Skin of body (tissue), 1 donor: ENCODE measurements at regions not wholly inside any gene's neighbourhood (a gene's known extent, or its start where the extent isn't known, plus 50 kb on each side); places are given as distances from the start of the nearest gene placed in this dataset.
"Not testable (repeated sequence)": the region's sequence is repeated elsewhere in the genome, so short reads cannot be mapped to it uniquely, and the experiment has no call there.

ENCODE experiments used
- DNase-seq: peaks from one replicate; lab custom pipeline; 2025; lab: John Stamatoyannopoulos, UW

GRCh38 chr20:19834287-19834686 lies 76.2 kb downstream of the RIN2 start:
- DNase-seq, result no peak

- no peak for DNase-seq
Measured at GRCh38 chr20:19834783-19835182, 76.7 kb downstream of the RIN2 start.

GRCh38 chr20:19835533-19836222 lies 77.6 kb downstream of the RIN2 start:
- DNase-seq, result no peak

- no peak for DNase-seq
Measured at GRCh38 chr20:19838468-19838867, 80.4 kb downstream of the RIN2 start.

GRCh38 chr20:19839053-19839452 lies 81.0 kb downstream of the RIN2 start:
- no peak for DNase-seq

- no peak for DNase-seq
Measured at GRCh38 chr20:19840111-19840710, 82.2 kb downstream of the RIN2 start.

GRCh38 chr20:19841740-19842139 lies 83.7 kb downstream of the RIN2 start:
- DNase-seq, result no peak

- DNase-seq, result not testable (repeated sequence)
Measured at GRCh38 chr20:19844850-19845249, 86.8 kb downstream of the RIN2 start.

GRCh38 chr20:19847383-19847782 lies 89.3 kb downstream of the RIN2 start:
- DNase-seq, result no peak

GRCh38 chr20:19849341-19850197 lies 91.5 kb downstream of the RIN2 start:
- DNase-seq, result no peak

GRCh38 chr20:19850198-19850533 lies 92.1 kb downstream of the RIN2 start:
- no peak for DNase-seq

GRCh38 chr20:19851861-19852260 lies 93.8 kb downstream of the RIN2 start:
- no peak for DNase-seq

- DNase-seq, result no peak
Measured at GRCh38 chr20:19855416-19855815, 97.4 kb downstream of the RIN2 start.

- no peak for DNase-seq
Measured at GRCh38 chr20:19858466-19859371, 100.7 kb downstream of the RIN2 start.

GRCh38 chr20:19859444-19859843 lies 101.4 kb downstream of the RIN2 start:
- no peak for DNase-seq

GRCh38 chr20:19860737-19861136 lies 102.7 kb downstream of the RIN2 start:
- no peak for DNase-seq

GRCh38 chr20:19861147-19861759 lies 103.2 kb downstream of the RIN2 start:
- DNase-seq, result no peak

- no peak for DNase-seq
Measured at GRCh38 chr20:19864130-19864529, 106.1 kb downstream of the RIN2 start.

- no peak for DNase-seq
Measured at GRCh38 chr20:19866070-19866469, 108.0 kb downstream of the RIN2 start.

GRCh38 chr20:19867074-19867473 lies 109.0 kb downstream of the RIN2 start:
- DNase-seq, result no peak

- DNase-seq, result no peak
Measured at GRCh38 chr20:19867940-19868371, 109.9 kb downstream of the RIN2 start.
